ENCODE measurements at regions not wholly inside any gene's neighbourhood (a gene's known extent, or its start where the extent isn't known, plus 50 kb on each side); places are given as distances from the start of the nearest gene placed in this dataset.

DNA sequence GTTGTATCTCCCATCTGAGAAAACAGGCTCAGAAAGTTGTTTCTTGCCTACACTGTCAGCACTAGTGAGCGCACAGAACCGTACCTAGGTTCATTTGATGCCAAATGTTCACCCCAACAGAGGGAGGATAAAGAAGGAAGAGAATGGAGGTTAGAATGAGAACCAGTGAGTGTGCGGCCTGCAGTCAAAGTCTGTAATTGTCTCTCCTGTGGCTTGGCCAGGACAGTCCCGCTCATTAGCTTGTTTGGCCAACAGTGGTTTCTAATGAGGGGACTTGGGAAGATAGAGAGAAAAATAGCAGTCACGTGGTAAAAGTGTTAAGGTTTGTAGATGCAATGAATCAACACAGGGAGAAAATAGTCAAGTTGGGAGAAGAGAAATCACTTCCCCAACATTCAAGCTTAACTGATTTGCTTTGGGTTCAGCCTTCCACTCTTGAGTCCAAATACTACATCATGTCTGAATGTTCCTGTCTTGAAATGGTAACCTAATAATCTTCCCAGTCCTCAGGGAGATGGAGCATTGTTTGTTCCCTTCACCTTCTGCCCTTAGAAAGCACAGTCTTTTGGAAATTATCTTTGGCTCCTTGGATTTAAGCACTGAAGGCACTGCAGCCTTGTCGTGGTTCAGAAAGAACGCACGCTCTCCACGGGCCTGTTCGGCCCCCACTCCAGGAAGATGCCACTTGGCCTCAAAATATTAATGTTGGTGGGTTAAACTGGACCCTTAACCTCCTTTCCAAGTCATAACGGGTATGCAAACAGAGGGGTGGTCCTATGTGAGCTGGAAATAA is 360.4 kb upstream of the ZNF32 start:
- H3K4me3 ChIP-seq (ENCODE audit: low read length) = no peak overlapping the region
- no peak for DNase-seq (ENCODE audit: low read depth)

DNA sequence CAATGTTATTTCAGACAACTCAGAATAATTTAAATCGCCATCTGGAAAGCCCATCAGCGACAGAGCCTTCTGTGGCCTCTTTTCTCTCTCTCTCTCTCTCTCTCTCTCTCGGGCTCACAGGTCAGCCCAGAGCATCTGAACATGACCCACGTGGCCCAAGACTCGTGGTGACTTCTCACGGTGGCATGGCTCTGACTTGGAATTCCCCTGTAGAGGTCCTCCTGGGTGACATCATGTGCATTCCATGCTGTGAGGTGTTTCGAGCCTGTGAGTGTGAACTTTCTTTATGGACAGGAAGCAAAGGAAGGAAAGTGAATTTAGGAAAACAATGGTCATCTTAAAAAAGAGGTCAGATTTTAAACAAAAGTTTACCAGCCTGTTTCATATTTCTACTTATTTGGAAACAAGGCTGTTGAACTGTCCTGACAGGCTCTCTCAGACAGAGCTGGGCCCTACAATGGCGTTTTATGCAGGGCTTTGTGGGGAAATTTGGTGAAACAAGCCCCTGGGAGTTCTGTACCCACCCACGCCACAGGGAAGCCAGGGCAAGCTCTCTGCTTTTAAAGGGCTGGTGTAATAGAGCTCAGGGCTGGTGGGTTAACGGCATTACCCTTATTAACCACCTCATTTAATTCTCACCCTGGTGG is 359.7 kb upstream of the ZNF32 start:
- TF ChIP-seq, protein P1, sequence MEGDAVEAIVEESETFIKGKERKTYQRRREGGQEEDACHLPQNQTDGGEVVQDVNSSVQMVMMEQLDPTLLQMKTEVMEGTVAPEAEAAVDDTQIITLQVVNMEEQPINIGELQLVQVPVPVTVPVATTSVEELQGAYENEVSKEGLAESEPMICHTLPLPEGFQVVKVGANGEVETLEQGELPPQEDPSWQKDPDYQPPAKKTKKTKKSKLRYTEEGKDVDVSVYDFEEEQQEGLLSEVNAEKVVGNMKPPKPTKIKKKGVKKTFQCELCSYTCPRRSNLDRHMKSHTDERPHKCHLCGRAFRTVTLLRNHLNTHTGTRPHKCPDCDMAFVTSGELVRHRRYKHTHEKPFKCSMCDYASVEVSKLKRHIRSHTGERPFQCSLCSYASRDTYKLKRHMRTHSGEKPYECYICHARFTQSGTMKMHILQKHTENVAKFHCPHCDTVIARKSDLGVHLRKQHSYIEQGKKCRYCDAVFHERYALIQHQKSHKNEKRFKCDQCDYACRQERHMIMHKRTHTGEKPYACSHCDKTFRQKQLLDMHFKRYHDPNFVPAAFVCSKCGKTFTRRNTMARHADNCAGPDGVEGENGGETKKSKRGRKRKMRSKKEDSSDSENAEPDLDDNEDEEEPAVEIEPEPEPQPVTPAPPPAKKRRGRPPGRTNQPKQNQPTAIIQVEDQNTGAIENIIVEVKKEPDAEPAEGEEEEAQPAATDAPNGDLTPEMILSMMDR (conservative IDR thresholded peaks at IDR 0.05; ENCODE audit: low read depth, low read length) = no peak
- H3K4me3 ChIP-seq (ENCODE audit: low read length) = no peak overlapping the region
- no peak for DNase-seq (ENCODE audit: low read depth)

More for the DNA sequence above, 360.4 kb upstream of the ZNF32 start:
- TF ChIP-seq, protein P1 (conservative IDR thresholded peaks at IDR 0.05; ENCODE audit: low read depth, low read length) = no peak

DNA sequence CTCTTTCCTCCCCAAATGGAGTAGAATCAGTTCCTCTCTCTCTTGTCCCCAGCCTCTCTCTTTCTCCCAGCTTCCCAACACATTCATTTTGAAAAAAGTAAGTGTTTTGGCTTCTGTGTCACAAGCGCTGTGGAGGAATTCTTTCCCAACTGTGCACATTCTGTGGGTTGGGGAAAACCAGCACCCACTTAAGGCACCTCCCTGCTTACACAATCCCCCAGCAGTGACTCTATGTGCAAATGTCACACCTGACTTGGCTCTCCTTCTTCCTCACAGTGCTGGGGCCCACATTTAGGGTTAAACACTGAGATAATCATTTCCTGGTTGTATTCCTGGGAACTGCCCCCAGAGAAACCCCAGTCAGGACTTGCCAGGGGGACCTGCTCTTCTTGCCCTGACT is 358.1 kb upstream of the ZNF32 start:
- TF ChIP-seq, protein P1 (conservative IDR thresholded peaks at IDR 0.05; ENCODE audit: low read depth, low read length) = no peak
- DNase-seq (ENCODE audit: low read depth) = no peak
- H3K4me3 ChIP-seq (ENCODE audit: low read length) = no peak overlapping the region

DNA sequence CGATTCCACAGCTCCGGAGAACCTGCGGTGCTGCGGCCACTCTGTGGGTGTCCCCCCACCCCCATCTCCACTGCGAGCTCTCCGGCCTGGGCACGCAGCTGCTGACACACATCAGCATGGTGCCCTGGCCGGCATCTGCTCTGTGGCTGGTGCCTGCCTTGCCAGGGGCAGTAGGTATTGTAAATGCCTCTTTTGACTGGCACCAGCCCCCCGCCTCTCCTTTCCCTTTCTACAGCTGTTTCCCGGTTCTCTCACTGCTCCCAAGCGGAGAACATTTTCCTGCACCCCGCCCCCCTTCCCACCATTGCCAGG is 357.1 kb upstream of the ZNF32 start:
- TF ChIP-seq, protein P1 (conservative IDR thresholded peaks at IDR 0.05; ENCODE audit: low read depth, low read length) = no peak
- H3K4me3 ChIP-seq (ENCODE audit: low read length) = no peak overlapping the region
- DNase-seq (ENCODE audit: low read depth) = no peak

DNA sequence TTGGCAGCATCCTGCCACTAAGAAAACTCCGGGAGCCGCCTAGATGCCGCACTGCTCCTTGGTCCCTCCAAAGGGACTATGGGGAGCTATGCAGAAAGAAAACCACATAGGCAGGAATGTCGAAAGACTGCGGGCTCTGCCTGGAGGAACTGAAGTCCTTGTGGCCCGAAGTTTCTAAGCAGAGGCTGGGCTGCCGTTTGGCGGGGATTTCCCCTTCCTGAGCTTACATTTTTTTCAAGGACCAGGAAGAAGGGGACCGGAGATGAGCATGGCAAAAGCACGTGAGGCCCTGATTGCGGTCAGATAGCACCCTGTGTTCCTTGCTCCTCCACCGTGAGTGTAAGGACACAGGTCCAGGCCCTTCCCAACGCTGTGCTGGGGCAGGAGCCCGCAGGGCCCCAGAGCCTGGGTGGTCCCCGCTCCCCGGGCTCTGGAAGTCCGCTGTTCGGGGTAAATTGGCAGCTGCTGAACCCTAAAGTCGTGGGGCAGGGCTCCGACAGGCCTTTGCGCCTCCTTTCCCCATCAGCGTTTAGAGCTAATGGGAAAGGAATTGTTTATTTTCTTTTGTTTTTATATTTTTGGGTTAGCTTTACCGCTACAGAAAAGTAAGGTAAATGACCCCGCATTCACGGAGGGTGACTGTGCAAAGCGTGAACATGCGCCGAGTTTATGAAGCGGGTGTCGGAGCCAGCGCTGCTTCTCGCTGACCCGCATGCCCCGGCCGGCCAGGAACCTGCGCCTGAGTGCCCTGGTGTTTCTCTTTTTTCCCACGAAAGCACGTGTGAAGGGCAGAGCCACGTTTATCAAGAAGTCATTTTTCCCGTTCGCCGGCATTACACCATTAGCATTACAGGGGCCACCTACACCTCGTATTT is 356.5 kb upstream of the ZNF32 start:
- no peak for DNase-seq (ENCODE audit: low read depth)
- no peak overlapping the region for H3K4me3 ChIP-seq (ENCODE audit: low read length)
- TF ChIP-seq, protein P1 (conservative IDR thresholded peaks at IDR 0.05; ENCODE audit: low read depth, low read length) = no peak

DNA sequence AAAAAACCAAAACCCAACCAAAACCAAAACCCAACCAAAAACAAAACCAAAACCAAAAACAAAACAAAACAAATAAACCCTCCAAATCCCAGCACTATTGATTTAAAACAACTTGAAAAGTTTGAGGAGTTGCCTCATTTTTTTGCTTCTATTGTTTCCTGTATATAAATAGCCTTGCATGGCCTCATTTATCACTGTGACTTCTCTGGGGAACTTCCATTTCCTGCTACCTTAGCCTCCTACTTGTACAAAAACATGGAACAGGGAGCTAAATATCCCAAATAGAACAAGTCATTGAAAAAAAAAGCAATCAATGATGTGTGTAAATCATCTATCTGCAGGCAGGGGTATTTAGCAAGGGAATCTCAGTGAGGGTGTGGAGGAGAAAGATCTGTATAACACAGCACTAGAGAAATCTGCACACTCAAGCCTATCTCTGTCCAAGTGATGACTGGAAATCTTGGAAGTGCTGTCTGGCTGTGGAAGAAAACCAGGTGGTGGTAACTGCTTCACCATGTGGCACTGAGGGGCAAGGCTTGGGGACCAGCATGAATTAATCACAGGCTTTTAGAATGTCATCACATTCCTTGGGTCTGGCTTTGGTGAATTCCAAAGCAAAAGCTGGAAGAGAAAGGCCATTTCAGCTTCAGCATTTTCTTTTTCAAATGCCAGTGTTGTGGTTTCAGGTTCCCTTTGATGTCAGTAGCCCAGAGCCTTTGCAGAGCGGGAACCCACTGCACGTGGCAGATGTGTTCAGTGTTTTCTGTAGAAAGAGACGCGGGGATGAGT is 349.5 kb upstream of the ZNF32 start:
- no peak for DNase-seq (ENCODE audit: low read depth)
- TF ChIP-seq, protein P1 (conservative IDR thresholded peaks at IDR 0.05; ENCODE audit: low read depth, low read length) = no peak
- no peak overlapping the region for H3K4me3 ChIP-seq (ENCODE audit: low read length)
